H9 (cell line): ENCODE measurements at regions not wholly inside any gene's neighbourhood (a gene's known extent, or its start where the extent isn't known, plus 50 kb on each side); places are given as distances from the start of the nearest gene placed in this dataset.

Experiments
- DNase-seq: peaks from one replicate; pipeline ENCODE4 v3.0.0-alpha.2; 2017
- H2AFZ ChIP-seq: one replicate; pipeline ENCODE4 v1.6.1; 2013; ENCODE audit warnings: mild to moderate bottlenecking, low read length, control low read depth, moderate library complexity
- H2AK5ac ChIP-seq: 2 replicates; pipeline ENCODE4 v1.6.1; 2013; ENCODE audit warnings: low read length, control low read depth, mixed read lengths; ENCODE audit not compliant: insufficient read length
- H2BK120ac ChIP-seq: one replicate; pipeline ENCODE4 v1.6.1; 2013; ENCODE audit warnings: low read depth, mild to moderate bottlenecking, low read length, control low read depth, inconsistent platforms; ENCODE audit not compliant: poor library complexity, severe bottlenecking
- H2BK12ac ChIP-seq: 2 replicates; pipeline ENCODE4 v1.6.1; 2013; ENCODE audit warnings: low read length, control low read depth, mixed read lengths, low read depth; ENCODE audit not compliant: insufficient read length
- H2BK15ac ChIP-seq: 2 replicates; pipeline ENCODE4 v1.6.1; 2013; ENCODE audit warnings: low read depth, low read length, control low read depth
- H2BK20ac ChIP-seq: one replicate; pipeline ENCODE4 v1.6.1; 2013; ENCODE audit warnings: low read depth, mild to moderate bottlenecking, low read length, control low read depth, inconsistent platforms; ENCODE audit not compliant: poor library complexity, severe bottlenecking
- H2BK5ac ChIP-seq: 2 replicates; pipeline ENCODE4 v1.6.1; 2013; ENCODE audit warnings: low read length, control low read depth, mixed read lengths; ENCODE audit not compliant: insufficient read length
- H3K14ac ChIP-seq: 2 replicates; pipeline ENCODE4 v1.6.1; 2013; ENCODE audit warnings: low read length, control low read depth; ENCODE audit not compliant: insufficient read depth
- H3K18ac ChIP-seq: 2 replicates; pipeline ENCODE4 v1.6.1; 2013; ENCODE audit warnings: low read depth, mild to moderate bottlenecking, mixed read lengths, low read length, control low read depth; ENCODE audit not compliant: insufficient read length
- H3K23ac ChIP-seq: 2 replicates; pipeline ENCODE4 v1.6.1; 2013; ENCODE audit warnings: low read length, control low read depth, mixed read lengths, low read depth; ENCODE audit not compliant: insufficient read length
- H3K23me2 ChIP-seq: 2 replicates; pipeline ENCODE4 v1.6.1; 2013; ENCODE audit warnings: low read depth, mild to moderate bottlenecking, mixed read lengths, low read length, control low read depth; ENCODE audit not compliant: insufficient read length, poor library complexity, severe bottlenecking
- H3K27ac ChIP-seq: 2 replicates; pipeline ENCODE4 v1.5.1; 2013; ENCODE audit warnings: low read length, control low read depth, mixed read lengths, low read depth; ENCODE audit not compliant: insufficient read length
- H3K27me3 ChIP-seq: 2 replicates; pipeline ENCODE4 v1.6.1; 2013; ENCODE audit warnings: low read length, control low read depth, inconsistent platforms; ENCODE audit not compliant: insufficient read depth
- H3K4ac ChIP-seq: 2 replicates; pipeline ENCODE4 v1.6.1; 2013; ENCODE audit warnings: low read depth, mild to moderate bottlenecking, control low read depth, inconsistent platforms, low read length, moderate library complexity
- H3K4me1 ChIP-seq: 2 replicates; pipeline ENCODE4 v1.6.1; 2013; ENCODE audit warnings: low read length, control low read depth, inconsistent platforms; ENCODE audit not compliant: insufficient read depth
- H3K4me2 ChIP-seq: 2 replicates; pipeline ENCODE4 v1.6.1; 2013; ENCODE audit warnings: low read length, control low read depth, mixed read lengths; ENCODE audit not compliant: insufficient read length, insufficient read depth
- H3K56ac ChIP-seq: 2 replicates; pipeline ENCODE4 v1.6.1; 2013; ENCODE audit warnings: low read depth, mild to moderate bottlenecking, mixed read lengths, low read length, control low read depth; ENCODE audit not compliant: insufficient read length
- H3K79me1 ChIP-seq: 2 replicates; pipeline ENCODE4 v1.6.1; 2013; ENCODE audit warnings: low read depth, mild to moderate bottlenecking, moderate library complexity, low read length, control low read depth, inconsistent platforms; ENCODE audit not compliant: insufficient read depth, poor library complexity, severe bottlenecking
- H3K79me2 ChIP-seq: 2 replicates; pipeline ENCODE4 v1.6.1; 2013; ENCODE audit warnings: low read length, control low read depth, inconsistent platforms; ENCODE audit not compliant: insufficient read depth
- H3K9ac ChIP-seq: 2 replicates; pipeline ENCODE4 v1.6.1; 2013; ENCODE audit warnings: low read length, control low read depth, mixed read lengths; ENCODE audit not compliant: insufficient read length; ENCODE audit errors: extremely low read depth
- H3K9me3 ChIP-seq: one replicate; pipeline ENCODE4 v1.6.1; 2013; ENCODE audit warnings: low read depth, low read length, inconsistent platforms; ENCODE audit not compliant: control insufficient read depth
- H3T11ph ChIP-seq: one replicate; pipeline ENCODE4 v1.6.1; 2013; ENCODE audit warnings: mild to moderate bottlenecking, low read length, control low read depth, inconsistent platforms
- H4K20me1 ChIP-seq: one replicate; pipeline ENCODE4 v1.6.1; 2013; ENCODE audit not compliant: control insufficient read depth, insufficient read length, insufficient read depth
- H4K5ac ChIP-seq: 2 replicates; pipeline ENCODE4 v1.6.1; 2013; ENCODE audit warnings: low read depth, mild to moderate bottlenecking, mixed read lengths, low read length, control low read depth; ENCODE audit not compliant: insufficient read length
- H4K8ac ChIP-seq: replicated peaks from 2 replicates; pipeline ENCODE4 v1.6.1; 2013; ENCODE audit warnings: low read length, control low read depth, mixed read lengths, low read depth; ENCODE audit not compliant: insufficient read length
- H4K91ac ChIP-seq: 2 replicates; pipeline ENCODE4 v1.6.1; 2013; ENCODE audit warnings: low read depth, mild to moderate bottlenecking, moderate library complexity, mixed read lengths, low read length, control low read depth; ENCODE audit not compliant: insufficient read length
- H3K27ac Mint-ChIP-seq, 3 experiments: 2 replicates in 2 of 3; 3 replicates in 1 of 3; pipeline ENCODE4 v1.8.0; 2020 to 2021; ENCODE audit warnings: mixed read lengths in 3 of 3, mild to moderate bottlenecking in 1 of 3, moderate library complexity in 1 of 3
- H3K27me3 Mint-ChIP-seq: 2 replicates; pipeline ENCODE4 v1.8.0; 2021; ENCODE audit warnings: low read depth, mild to moderate bottlenecking, moderate library complexity, mixed read lengths
- H3K36me3 Mint-ChIP-seq, 3 experiments: 2 replicates in 2 of 3; 3 replicates in 1 of 3; pipeline ENCODE4 v1.8.0; 2020 to 2021; ENCODE audit warnings: low read depth in 3 of 3, mixed read lengths in 3 of 3; ENCODE audit not compliant: insufficient read depth in 1 of 3
- H3K4me1 Mint-ChIP-seq, 2 experiments: 2 replicates each; pipeline ENCODE4 v1.8.0; 2020; ENCODE audit warnings: mixed read lengths in 2 of 2
- H3K4me3 Mint-ChIP-seq, 2 experiments: 2 replicates in 1 of 2; 3 replicates in 1 of 2; pipeline ENCODE4 v1.8.0; 2020 to 2021; ENCODE audit warnings: mild to moderate bottlenecking in 2 of 2, mixed read lengths in 2 of 2, moderate library complexity in 1 of 2
- H3K9me3 Mint-ChIP-seq, 2 experiments: 2 replicates in 1 of 2; 3 replicates in 1 of 2; pipeline ENCODE4 v1.8.0; 2020; ENCODE audit warnings: mild to moderate bottlenecking in 2 of 2, mixed read lengths in 2 of 2, moderate library complexity in 1 of 2
- CTCF ChIP-seq: fragments of 200-600 bp; sonication (generic); conservative IDR thresholded peaks from 3 replicates; pipeline ENCODE4 v1.8.0; 2021; ENCODE audit warnings: antibody characterized with exemption, mild to moderate bottlenecking
- WGBS: extraction: QIAGEN DNeasy Blood & Tissue Kit; methylation state at CpG from one replicate; pipeline ENCODE4 v1.1.7; 2013; ENCODE audit warnings: missing lambda C conversion rate, low lambda C conversion rate, mixed read lengths; ENCODE audit not compliant: insufficient read length; ENCODE audit errors: extremely low coverage; 5-methylcytosine and 5-hydroxymethylcytosine counted together

- H2BK15ac ChIP-seq: no peak overlapping the region
- H3K79me1 ChIP-seq: no peaks in the 10 kb centered on the region
- H3K9me3 ChIP-seq: no peaks in the 10 kb centered on the region
- H4K20me1 ChIP-seq: no peaks in the 10 kb centered on the region
- Mint-ChIP-seq H3K4me3 (no peak overlapping the region), H3K9me3 (no peaks in the 10 kb centered on the region; a peak in 1 of 5 replicates), H3K4me1 (peaks cover 8% of the 10 kb centered on the region in 2 experiments), H3K36me3 (no peaks in the 10 kb centered on the region; a peak in 1 of 7 replicates), H3K27ac (no peak overlapping the region), H3K27me3 (no peaks in the 10 kb centered on the region; the same call in 1 of the 2 replicates)
- H2BK120ac ChIP-seq: no peak overlapping the region
- H3K18ac ChIP-seq: no peak overlapping the region
- no peak overlapping the region for H2BK20ac ChIP-seq
- no peak overlapping the region for H3K27ac ChIP-seq
- H3K79me2 ChIP-seq: no peaks in the 10 kb centered on the region
- H3T11ph ChIP-seq: no peak overlapping the region
- no CpG with 5 or more reads among the region's 2 CpGs for WGBS
- no peaks in the 10 kb centered on the region for H3K27me3 ChIP-seq
- H3K23me2 ChIP-seq: no peaks in the 10 kb centered on the region
- no peak overlapping the region for H3K4ac ChIP-seq
- H3K23ac ChIP-seq: no peak overlapping the region
- no peak overlapping the region for H4K5ac ChIP-seq
- H4K91ac ChIP-seq: no peak overlapping the region
- H2BK12ac ChIP-seq: no peak overlapping the region
- peaks cover 3% of the 10 kb centered on the region; the same call in 1 of the 2 replicates for H3K4me1 ChIP-seq
- H2BK5ac ChIP-seq: no peak overlapping the region
- H3K14ac ChIP-seq: no peak overlapping the region
- no peak overlapping the region for H2AK5ac ChIP-seq
- H3K56ac ChIP-seq: no peak overlapping the region
- TF ChIP-seq CTCF: no peak
- no peak for DNase-seq
- no peak overlapping the region for H3K4me2 ChIP-seq
- H4K8ac ChIP-seq: no peak overlapping the region
- H2AFZ ChIP-seq: no peak overlapping the region
- no peak overlapping the region for H3K9ac ChIP-seq
Measured at GRCh38 chr4:169885893-169886292, 128.1 kb upstream of the HPF1 start.
